ENCODE measurements at regions not wholly inside any gene's neighbourhood (a gene's known extent, or its start where the extent isn't known, plus 50 kb on each side); places are given as distances from the start of the nearest gene placed in this dataset.

DNA sequence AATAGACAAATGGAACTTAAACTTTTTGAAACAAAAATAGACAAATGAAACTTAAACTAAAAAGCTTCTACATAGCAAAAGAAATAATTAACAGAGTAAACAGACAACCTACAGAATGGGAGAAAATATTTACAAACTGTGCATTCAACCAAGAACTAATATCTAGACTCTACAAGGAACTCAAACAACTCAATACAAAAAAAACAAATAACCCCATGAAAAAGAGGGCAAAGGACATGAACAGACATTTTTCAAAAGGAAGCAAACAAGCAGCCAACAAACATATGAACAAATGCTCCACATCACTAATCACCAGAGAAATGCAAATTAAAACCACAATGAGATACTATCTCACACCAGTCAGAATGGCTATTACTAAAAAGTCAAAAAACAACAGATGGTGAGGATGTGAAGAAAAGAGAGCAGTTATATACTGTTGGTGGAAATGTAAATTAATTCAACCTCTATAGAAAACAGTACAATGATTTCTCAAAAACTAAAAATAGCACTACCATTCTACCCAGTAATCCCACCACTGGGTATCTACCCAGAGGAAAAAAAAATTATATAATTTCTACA, 170.8 kb upstream of the RGMB start:
- DNase-seq: no peak
- Histone ChIP-seq H3K4me1 (no peaks in the 10 kb centered on the region), H3K4me3 (no peak overlapping the region), H3K36me3 (no peaks in the 10 kb centered on the region), H3K27ac (replicated peaks) (no peak overlapping the region), H3K27me3 (ENCODE audit: low read depth) (no peaks in the 10 kb centered on the region), H3K9me3 (replicated peaks) (peaks cover 7% of the 10 kb centered on the region)
- TF ChIP-seq, protein P1, sequence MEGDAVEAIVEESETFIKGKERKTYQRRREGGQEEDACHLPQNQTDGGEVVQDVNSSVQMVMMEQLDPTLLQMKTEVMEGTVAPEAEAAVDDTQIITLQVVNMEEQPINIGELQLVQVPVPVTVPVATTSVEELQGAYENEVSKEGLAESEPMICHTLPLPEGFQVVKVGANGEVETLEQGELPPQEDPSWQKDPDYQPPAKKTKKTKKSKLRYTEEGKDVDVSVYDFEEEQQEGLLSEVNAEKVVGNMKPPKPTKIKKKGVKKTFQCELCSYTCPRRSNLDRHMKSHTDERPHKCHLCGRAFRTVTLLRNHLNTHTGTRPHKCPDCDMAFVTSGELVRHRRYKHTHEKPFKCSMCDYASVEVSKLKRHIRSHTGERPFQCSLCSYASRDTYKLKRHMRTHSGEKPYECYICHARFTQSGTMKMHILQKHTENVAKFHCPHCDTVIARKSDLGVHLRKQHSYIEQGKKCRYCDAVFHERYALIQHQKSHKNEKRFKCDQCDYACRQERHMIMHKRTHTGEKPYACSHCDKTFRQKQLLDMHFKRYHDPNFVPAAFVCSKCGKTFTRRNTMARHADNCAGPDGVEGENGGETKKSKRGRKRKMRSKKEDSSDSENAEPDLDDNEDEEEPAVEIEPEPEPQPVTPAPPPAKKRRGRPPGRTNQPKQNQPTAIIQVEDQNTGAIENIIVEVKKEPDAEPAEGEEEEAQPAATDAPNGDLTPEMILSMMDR (IDR thresholded peaks at IDR 0.05; ENCODE audit: borderline replicate concordance): no peak
- intact Hi-C loops (cut with micrococcal nuclease): no loop called here

DNA sequence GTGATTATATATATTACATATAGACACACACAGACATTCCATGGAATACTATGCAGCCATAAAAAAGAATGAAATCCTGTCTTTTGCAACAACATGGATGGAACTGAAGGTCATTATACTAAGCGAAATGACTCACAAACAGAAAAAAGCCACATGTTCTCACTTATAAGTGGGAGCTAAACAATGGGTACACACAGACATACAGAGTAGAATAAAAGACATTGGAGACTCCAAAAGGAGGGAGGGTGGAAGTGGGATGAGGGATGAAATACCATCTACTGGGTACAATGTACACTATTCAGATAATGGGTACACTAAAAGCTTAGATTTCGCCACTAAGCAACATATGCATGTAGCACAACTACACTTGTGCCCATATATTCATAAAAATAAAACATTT, 170.0 kb upstream of the RGMB start:
- TF ChIP-seq, protein P1 (IDR thresholded peaks at IDR 0.05; ENCODE audit: borderline replicate concordance): no peak
- no peaks in the 10 kb centered on the region for H3K36me3 ChIP-seq
- H3K4me1 ChIP-seq: no peaks in the 10 kb centered on the region
- H3K27me3 ChIP-seq (ENCODE audit: low read depth): no peaks in the 10 kb centered on the region
- no peak overlapping the region for H3K27ac ChIP-seq (replicated peaks)
- no peak for DNase-seq
- H3K4me3 ChIP-seq: no peak overlapping the region
- H3K9me3 ChIP-seq (replicated peaks): peaks cover 3% of the 10 kb centered on the region
- intact Hi-C loops (cut with micrococcal nuclease): no loop called here

DNA sequence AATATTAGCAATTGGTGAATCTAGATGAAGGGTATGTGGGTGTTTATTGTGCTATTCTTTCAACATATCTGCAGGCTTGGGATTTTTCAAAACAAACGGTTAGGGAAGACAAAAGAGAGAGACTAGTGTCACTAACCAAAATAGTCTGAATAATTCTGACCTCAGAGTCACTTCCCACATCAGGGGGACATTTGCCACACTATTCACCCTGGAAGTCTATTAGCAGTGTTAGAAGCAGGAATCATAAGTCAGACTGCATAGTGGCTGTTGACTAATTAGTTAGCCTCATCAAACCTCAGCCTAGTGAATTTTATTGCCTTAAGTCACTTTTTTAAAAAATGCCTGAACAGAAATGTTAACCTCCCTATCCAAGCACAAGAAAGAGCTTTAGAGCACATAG, 169.2 kb upstream of the RGMB start:
- H3K27me3 ChIP-seq (ENCODE audit: low read depth): no peaks in the 10 kb centered on the region
- TF ChIP-seq, protein P1 (IDR thresholded peaks at IDR 0.05; ENCODE audit: borderline replicate concordance): no peak
- H3K4me1 ChIP-seq: no peaks in the 10 kb centered on the region
- intact Hi-C loops (cut with micrococcal nuclease): no loop called here
- no peak overlapping the region for H3K27ac ChIP-seq (replicated peaks)
- no peak overlapping the region for H3K4me3 ChIP-seq
- no peak for DNase-seq
- no peaks in the 10 kb centered on the region for H3K9me3 ChIP-seq (replicated peaks)
- H3K36me3 ChIP-seq: no peaks in the 10 kb centered on the region

DNA sequence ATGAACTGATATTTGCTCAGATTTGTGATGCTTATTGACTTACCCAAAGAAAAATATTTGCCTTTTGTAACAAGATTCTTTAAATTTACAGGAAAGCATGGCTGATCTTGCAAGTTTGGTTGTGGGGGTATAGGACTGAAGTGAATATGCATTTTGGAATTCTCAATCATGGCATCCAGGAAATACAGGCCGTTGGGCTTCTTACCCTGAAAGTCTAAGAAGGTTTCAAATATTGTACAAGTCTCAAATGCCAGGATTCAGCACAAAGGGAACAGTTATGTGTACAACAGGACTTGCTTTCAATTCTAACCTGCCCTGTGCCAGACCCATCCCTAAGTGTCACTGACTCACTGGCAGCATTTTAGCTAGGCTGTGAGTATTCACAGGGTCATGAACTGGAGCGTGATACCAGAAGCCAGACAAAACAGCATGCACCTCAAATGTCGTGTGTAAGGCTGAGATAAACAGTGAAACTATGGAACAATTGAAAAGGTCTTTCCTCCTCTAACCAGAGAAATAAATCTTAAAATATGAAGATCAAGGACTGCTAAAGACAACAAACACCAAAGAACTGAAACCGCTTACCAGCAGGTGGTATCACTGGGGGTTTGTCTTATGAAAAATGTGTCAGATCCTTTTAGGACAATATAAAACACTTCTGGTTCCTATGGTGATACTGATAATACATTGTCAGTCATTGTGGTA, 168.6 kb upstream of the RGMB start:
- H3K9me3 ChIP-seq (replicated peaks): no peaks in the 10 kb centered on the region
- TF ChIP-seq, protein P1 (IDR thresholded peaks at IDR 0.05; ENCODE audit: borderline replicate concordance): no peak
- intact Hi-C loops (cut with micrococcal nuclease): no loop called here

DNA sequence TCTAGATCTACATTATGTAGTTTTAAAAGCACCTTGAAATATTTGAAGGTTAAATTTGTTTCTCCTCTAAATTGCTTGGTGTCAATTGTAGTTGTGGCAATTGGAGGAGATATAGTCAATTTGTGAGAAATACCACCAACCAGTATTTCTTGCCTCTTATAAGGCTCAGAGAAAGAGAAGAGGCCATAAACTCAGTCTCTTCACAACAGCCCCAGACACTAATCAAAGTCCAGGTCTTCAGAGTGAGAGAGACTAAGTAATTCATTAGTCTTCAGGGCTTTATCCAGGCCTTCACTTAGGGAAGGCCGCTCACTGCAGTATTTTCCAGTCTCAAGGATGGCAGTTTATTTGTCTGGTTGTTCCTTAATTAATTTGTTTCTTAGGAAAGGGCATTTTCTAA, 168.0 kb upstream of the RGMB start:
- TF ChIP-seq, protein P1 (IDR thresholded peaks at IDR 0.05; ENCODE audit: borderline replicate concordance): no peak
- H3K27me3 ChIP-seq (ENCODE audit: low read depth): no peaks in the 10 kb centered on the region
- no peak overlapping the region for H3K27ac ChIP-seq (replicated peaks)
- no peaks in the 10 kb centered on the region for H3K36me3 ChIP-seq
- intact Hi-C loops (cut with micrococcal nuclease): no loop called here
- no peak overlapping the region for H3K4me3 ChIP-seq
- no peaks in the 10 kb centered on the region for H3K4me1 ChIP-seq
- no peaks in the 10 kb centered on the region for H3K9me3 ChIP-seq (replicated peaks)
- DNase-seq: no peak

More for the DNA sequence above, 168.6 kb upstream of the RGMB start:
- no peak for DNase-seq
- no peaks in the 10 kb centered on the region for H3K27me3 ChIP-seq (ENCODE audit: low read depth)
- H3K4me1 ChIP-seq: no peaks in the 10 kb centered on the region
- H3K36me3 ChIP-seq: no peaks in the 10 kb centered on the region
- no peak overlapping the region for H3K27ac ChIP-seq (replicated peaks)
- no peak overlapping the region for H3K4me3 ChIP-seq
